A549 (cell line): ENCODE measurements at regions not wholly inside any gene's neighbourhood (a gene's known extent, or its start where the extent isn't known, plus 50 kb on each side); places are given as distances from the start of the nearest gene placed in this dataset.
"Not testable (repeated sequence)": the region's sequence is repeated elsewhere in the genome, so short reads cannot be mapped to it uniquely, and the experiment has no call there.

Experiments used
- ATAC-seq, 2 experiments: fragments of 200-7000 bp in 1 of 2; fragments of >200 bp in 1 of 2; cut with Nextera tagmentation in 1 of 2; cut with Tn5 transposase in 1 of 2; 3 replicates each; pipeline versions ENCODE4 v1.8.0 to v1.9.1; 2018 to 2020; ENCODE audit warnings: mild to moderate bottlenecking in 1 of 2, moderate library complexity in 1 of 2
- CTCF ChIA-PET: fragments of 300-600 bp; sonication (Branson Sonifier 250); formaldehyde crosslinking; extraction: SDS; loops from one replicate; lab custom pipeline; 2021; ENCODE audit warnings: antibody characterized with exemption, inconsistent platforms; lab: Yijun Ruan, JAX
- POLR2A ChIA-PET: fragments of 350-600 bp; formaldehyde crosslinking; extraction: SDS; loops from one replicate; lab custom pipeline; 2021; ENCODE audit warnings: antibody characterized with exemption, inconsistent platforms; lab: Yijun Ruan, JAX
- DNase-seq, 2 experiments: peaks; one replicate each; pipeline versions ENCODE4 v3.0.0 to v3.0.0-alpha.2; 2011 to 2016; ENCODE audit warnings: low read depth in 1 of 2, low spot score in 1 of 2
- FAIRE-seq: peaks from 2 replicates; lab custom pipeline; 2011; peaks lifted over from hg19 to GRCh38; lab: Jason Lieb, UNC
- H3K27ac ChIP-seq, 2 experiments: fragments of >200 bp; sonication (Bioruptor Twin); formaldehyde crosslinking; 3 replicates each; pipeline ENCODE4 v1.5.1; 2016 to 2017
- H3K4me1 ChIP-seq: fragments of >200 bp; sonication (Bioruptor Twin); formaldehyde crosslinking; 3 replicates; pipeline ENCODE4 v1.6.1; 2016
- H3K4me2 ChIP-seq: fragments of >200 bp; sonication (Bioruptor Twin); formaldehyde crosslinking; 3 replicates; pipeline ENCODE4 v1.6.1; 2016
- H3K4me3 ChIP-seq: fragments of >200 bp; sonication (Bioruptor Twin); formaldehyde crosslinking; 3 replicates; pipeline ENCODE4 v1.5.1; 2016
- H3K9me3 ChIP-seq: fragments of >200 bp; sonication (Bioruptor Twin); formaldehyde crosslinking; 3 replicates; pipeline ENCODE4 v1.6.1; 2016
- CBX8 ChIP-seq: fragments of 200-600 bp; sonication (generic); IDR thresholded peaks from 2 replicates; pipeline ENCODE4 v1.6.1; 2016
- CHD4 ChIP-seq: fragments of 200-600 bp; sonication (generic); IDR thresholded peaks from 2 replicates; pipeline ENCODE4 v1.6.1; 2016; ENCODE audit warnings: antibody characterized with exemption, mild to moderate bottlenecking, borderline replicate concordance
- FOSB ChIP-seq: fragments of 250-450 bp; sonication (Bioruptor Pico); IDR thresholded peaks from 2 replicates; pipeline ENCODE4 v1.5.0; 2020; ENCODE audit warnings: mild to moderate bottlenecking, moderate library complexity
- HEYL ChIP-seq: fragments of 250-450 bp; sonication (Bioruptor Pico); IDR thresholded peaks from 2 replicates; pipeline ENCODE4 v1.8.0; 2021; ENCODE audit warnings: mild to moderate bottlenecking, moderate library complexity
- HOXB5 ChIP-seq: fragments of 250-450 bp; sonication (Bioruptor Pico); IDR thresholded peaks from 2 replicates; pipeline ENCODE4 v1.5.0; 2020; ENCODE audit warnings: mild to moderate bottlenecking, moderate library complexity
- MAZ ChIP-seq: fragments of 150-350 bp; IDR thresholded peaks from 2 replicates; pipeline ENCODE4 v1.6.1; 2014; ENCODE audit warnings: antibody characterized with exemption, low read depth, low read length, borderline replicate concordance
- NR3C1 ChIP-seq: fragments of >200 bp; sonication (Bioruptor Twin); formaldehyde crosslinking; IDR thresholded peaks from 3 replicates; pipeline ENCODE4 v1.6.1; 2017
- RAD21 ChIP-seq, 2 experiments: fragments of >200 bp in 1 of 2; sonication (Bioruptor Twin) in 1 of 2; formaldehyde crosslinking in 1 of 2; IDR thresholded peaks in 1 of 2; conservative IDR thresholded peaks in 1 of 2; 2 replicates in 1 of 2; 3 replicates in 1 of 2; pipeline ENCODE4 v1.6.1; 2012 to 2018; ENCODE audit warnings: inconsistent platforms in 1 of 2
- RCOR1 ChIP-seq: fragments of 150-350 bp; IDR thresholded peaks from 2 replicates; pipeline ENCODE4 v1.6.1; 2014; ENCODE audit warnings: antibody characterized with exemption, low read length, low read depth
- REST ChIP-seq: fragments of 200-600 bp; sonication (generic); IDR thresholded peaks from 2 replicates; pipeline ENCODE4 v1.6.1; 2016; ENCODE audit warnings: antibody characterized with exemption, mild to moderate bottlenecking, moderate library complexity
- RNF2 ChIP-seq: fragments of 200-600 bp; sonication (generic); IDR thresholded peaks from 2 replicates; pipeline ENCODE4 v1.6.1; 2016; ENCODE audit warnings: low read depth, mild to moderate bottlenecking, antibody characterized with exemption, moderate library complexity, borderline replicate concordance
- ZSCAN20 ChIP-seq: fragments of 250-450 bp; sonication (Bioruptor Pico); IDR thresholded peaks from 2 replicates; pipeline ENCODE4 v1.8.0; 2022; ENCODE audit warnings: mild to moderate bottlenecking, moderate library complexity
- WGBS: methylation state at CpG from one replicate; pipeline ENCODE4 v1.1.6; 2017; ENCODE audit errors: missing lambda C conversion rate; 5-methylcytosine and 5-hydroxymethylcytosine counted together
- TF ChIP-seq, protein P1 (sequence below): fragments of >200 bp; sonication (Bioruptor Twin); formaldehyde crosslinking; IDR thresholded peaks from 2 replicates; pipeline ENCODE4 v1.6.1; 2016

DNA sequence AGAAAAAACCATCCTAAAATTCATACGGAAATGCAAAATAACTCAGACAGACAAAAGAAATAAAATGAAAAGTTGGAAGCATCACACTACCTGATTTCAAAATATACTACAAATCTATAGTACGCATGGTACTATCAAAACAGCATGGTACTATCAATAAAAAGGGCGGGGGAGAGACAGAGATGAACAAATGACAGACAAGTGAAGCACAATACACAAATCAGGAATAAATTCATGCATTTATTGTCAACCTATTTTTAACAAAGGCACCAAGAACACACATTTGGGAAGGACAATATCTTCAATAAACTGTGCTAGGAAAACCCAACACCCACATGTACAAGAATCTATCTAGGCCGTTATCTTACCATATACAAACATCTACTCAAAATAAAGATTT lies 207.4 kb upstream of the WSB1 start:
- ATAC-seq = no peak
- Histone ChIP-seq H3K4me3 (no peak overlapping the region), H3K4me2 (no peak overlapping the region), H3K9me3 (no peaks in the 10 kb centered on the region), H3K4me1 (no peaks in the 10 kb centered on the region), H3K27ac (no peak overlapping the region)
- ChIA-PET POLR2A (no interaction called here), CTCF (no interaction called here)
- TF ChIP-seq ZSCAN20 (CRISPR knock-in tag) = no peak
- TF ChIP-seq HEYL = no peak
- TF ChIP-seq NR3C1 = no peak
- no peak for TF ChIP-seq RNF2
- no peak for FAIRE-seq
- WGBS = 34% methylated on average over 4 of the region's 4 CpGs
- DNase-seq = no peak

DNA sequence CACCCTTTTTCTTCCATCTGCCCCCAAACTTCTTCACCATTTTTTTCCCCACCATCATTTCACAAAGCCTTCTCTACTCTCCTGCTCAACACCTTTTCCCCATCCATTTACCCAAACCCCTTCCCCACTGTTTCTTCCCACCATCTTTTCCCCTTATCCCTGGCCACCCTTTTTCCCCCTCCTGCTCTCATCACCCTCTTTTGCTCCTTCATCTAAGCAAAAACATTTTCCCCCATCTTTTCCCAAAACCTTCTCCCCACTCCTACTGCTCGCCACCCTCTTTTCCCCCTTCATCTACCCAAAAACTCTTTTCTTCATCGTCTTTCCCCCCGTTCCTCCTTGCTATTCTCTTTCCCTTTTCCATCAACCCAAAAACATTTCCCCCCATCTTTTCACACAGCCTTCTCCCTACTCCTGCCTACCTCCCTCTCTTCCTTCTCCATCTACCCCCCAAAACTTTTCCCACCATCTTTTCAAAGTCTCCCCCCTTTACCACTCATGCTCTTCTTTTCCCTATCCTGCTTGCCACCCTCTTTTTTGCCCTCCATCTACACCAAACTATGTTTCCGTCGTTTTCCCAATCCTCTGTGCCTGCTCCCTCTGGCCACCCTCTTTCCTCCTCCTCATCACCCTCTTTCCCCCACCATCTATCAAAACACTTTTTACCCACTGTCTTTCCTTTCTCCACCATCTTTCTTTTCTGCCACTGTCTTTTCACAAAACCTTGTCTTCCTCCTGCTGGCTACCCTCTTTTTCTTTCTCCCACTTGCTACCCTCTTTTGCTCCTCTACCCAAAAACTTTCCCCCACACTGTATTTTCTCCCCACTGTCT lies 205.8 kb upstream of the WSB1 start:
- no peak for TF ChIP-seq RAD21 (conservative IDR thresholded peaks at IDR 0.05 in 1 of 2, IDR thresholded peaks at IDR 0.05 in 1 of 2)
- H3K4me3 ChIP-seq = no peak overlapping the region
- ATAC-seq = no peak
- no peak overlapping the region for H3K4me2 ChIP-seq
- H3K9me3 ChIP-seq = no peaks in the 10 kb centered on the region
- no peaks in the 10 kb centered on the region for H3K4me1 ChIP-seq
- no peak for DNase-seq
- no peak for FAIRE-seq
- CTCF ChIA-PET = interaction anchor here (0.7 kb wide), 1 partner anchor 104 kb away, joined by 3 read pairs; no protein-coding TSS in a partner anchor
- 40% methylated on average over 5 of the region's 5 CpGs for WGBS
- POLR2A ChIA-PET = no interaction called here
- H3K27ac ChIP-seq = no peak overlapping the region

- Histone ChIP-seq H3K27ac (no peak overlapping the region), H3K4me1 (no peaks in the 10 kb centered on the region), H3K4me3 (no peak overlapping the region), H3K9me3 (no peaks in the 10 kb centered on the region), H3K4me2 (no peak overlapping the region)
- WGBS = 31% methylated on average over 8 of the region's 8 CpGs
- ATAC-seq = no peak
- ChIA-PET POLR2A (no interaction called here), CTCF (no interaction called here)
- no peak for DNase-seq
- FAIRE-seq = no peak
- TF ChIP-seq FOSB (CRISPR knock-in tag) (no peak), REST (no peak), HOXB5 (CRISPR knock-in tag) (no peak), CBX8 (no peak), RCOR1 (no peak), MAZ (no peak), CHD4 (no peak)
- TF ChIP-seq, protein P1, sequence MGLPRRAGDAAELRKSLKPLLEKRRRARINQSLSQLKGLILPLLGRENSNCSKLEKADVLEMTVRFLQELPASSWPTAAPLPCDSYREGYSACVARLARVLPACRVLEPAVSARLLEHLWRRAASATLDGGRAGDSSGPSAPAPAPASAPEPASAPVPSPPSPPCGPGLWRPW = no peak
Observed at GRCh38 chr17:27088767-27089078, 205.2 kb upstream of the WSB1 start.

DNA sequence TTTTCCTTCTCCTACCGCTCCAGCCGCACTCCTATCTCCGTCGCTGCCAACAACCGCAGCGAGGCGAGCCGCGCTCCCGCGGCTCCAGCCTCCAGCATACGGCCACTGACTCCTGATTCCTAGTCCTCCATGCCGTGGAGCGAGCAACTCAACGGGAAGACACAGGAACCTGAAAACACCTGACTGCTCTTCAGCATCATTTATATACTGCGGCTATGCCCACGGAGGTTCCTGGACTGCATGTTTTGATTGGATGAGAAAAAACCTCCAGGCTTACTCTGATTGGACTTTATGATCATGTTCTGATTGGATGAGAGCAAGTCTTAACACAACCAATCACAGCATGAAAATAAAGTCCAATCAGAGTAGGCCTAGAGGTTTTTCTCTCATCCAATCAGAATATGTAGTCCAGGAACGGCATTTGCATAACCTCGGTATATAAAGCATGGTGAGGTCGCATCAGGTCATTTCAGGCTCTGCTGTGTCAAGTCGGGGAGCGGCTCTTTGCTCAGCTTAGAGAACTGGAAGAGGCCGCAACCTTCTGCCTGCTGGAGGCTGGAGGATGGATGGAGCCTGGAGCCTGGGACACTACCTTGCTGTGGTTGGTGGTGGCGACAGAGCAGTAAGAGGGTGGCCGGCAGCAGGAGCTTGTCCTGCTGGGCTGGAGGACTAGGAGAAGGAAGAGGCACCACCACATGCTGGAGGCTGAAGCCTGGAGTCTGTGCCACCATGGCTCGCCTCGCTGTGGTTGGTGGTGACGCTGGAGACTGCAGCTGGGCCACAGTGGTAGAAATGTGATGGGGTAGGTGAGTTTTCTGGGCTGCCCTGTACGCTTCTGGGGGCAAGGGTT lies 204.6 kb upstream of the WSB1 start:
- H3K9me3 ChIP-seq, H3K4me1 ChIP-seq, H3K27ac ChIP-seq, H3K4me3 ChIP-seq, ATAC-seq, H3K4me2 ChIP-seq, FAIRE-seq, CTCF ChIA-PET, POLR2A ChIA-PET, DNase-seq: not testable (repeated sequence)
- WGBS = 63% methylated on average over 29 of the region's 29 CpGs
